Uterus (tissue), 2 donors: ENCODE measurements at regions not wholly inside any gene's neighbourhood (a gene's known extent, or its start where the extent isn't known, plus 50 kb on each side); places are given as distances from the start of the nearest gene placed in this dataset.

Experiments
- CTCF ChIP-seq, 4 experiments: fragments of 200-600 bp in 2 of 4; fragments of 450-650 bp in 2 of 4; sonication (generic) in 2 of 4; IDR thresholded peaks; one replicate each; pipeline ENCODE4 v1.5.1; 2016 to 2019; ENCODE audit warnings: antibody characterized with exemption in 4 of 4, mild to moderate bottlenecking in 2 of 4, moderate library complexity in 1 of 4
- POLR2A ChIP-seq, 2 donors: fragments of 450-650 bp; IDR thresholded peaks; one replicate each; pipeline ENCODE4 v1.6.1; 2016; ENCODE audit warnings: antibody characterized with exemption in 2 of 2, mild to moderate bottlenecking in 1 of 2, moderate library complexity in 1 of 2

GRCh38 chr3:181382656-181383055, 329.1 kb upstream of the SOX2 start:
- TF ChIP-seq CTCF (IDR thresholded peaks at IDR 0.05): no peak
- TF ChIP-seq POLR2A (IDR thresholded peaks at IDR 0.05): no peak
